IMR-90 (cell line): ENCODE measurements at regions not wholly inside any gene's neighbourhood (a gene's known extent, or its start where the extent isn't known, plus 50 kb on each side); places are given as distances from the start of the nearest gene placed in this dataset.

Experiments used
- ATAC-seq: fragments of 200-7000 bp; cut with Tn5 transposase; 2 replicates; pipeline ENCODE4 v1.9.1; 2020; ENCODE audit warnings: low read depth, mild to moderate bottlenecking, moderate library complexity
- BruUV-seq: library from RNA; stranded (reverse); fragments of 400-500 nt; replicated peaks from 2 replicates; lab custom pipeline; 2021; lab: Mats Ljungman, UMichigan
- CTCF ChIA-PET: fragments of 300-600 bp; formaldehyde crosslinking; extraction: SDS; loops from one replicate; lab custom pipeline; 2021; ENCODE audit warnings: antibody characterized with exemption; lab: Yijun Ruan, JAX
- POLR2A ChIA-PET: fragments of 300-600 bp; sonication (Branson Sonifier 250); formaldehyde crosslinking; loops from one replicate; lab custom pipeline; 2022; ENCODE audit warnings: antibody characterized with exemption; ENCODE audit not compliant: unreplicated experiment; lab: Charles Lee
- DNase-seq: peaks from one replicate; pipeline ENCODE4 v3.0.0; 2013
- H2AFZ ChIP-seq: replicated peaks from 2 replicates; pipeline ENCODE3; 2013; ENCODE audit warnings: low read length, mild to moderate bottlenecking; ENCODE audit not compliant: poor library complexity
- H2AK5ac ChIP-seq: 2 replicates; pipeline ENCODE4 v1.6.1; 2013; ENCODE audit warnings: low read depth, low read length, inconsistent platforms
- H2AK9ac ChIP-seq: replicated peaks from 2 replicates; pipeline ENCODE3; 2013; ENCODE audit warnings: mild to moderate bottlenecking, low read depth, low read length, moderate library complexity; ENCODE audit not compliant: poor library complexity
- H2BK120ac ChIP-seq: 2 replicates; pipeline ENCODE4 v1.6.1; 2013; ENCODE audit warnings: low read depth, low read length, inconsistent platforms
- H2BK15ac ChIP-seq: 3 replicates; pipeline ENCODE4 v1.6.1; 2013; ENCODE audit warnings: low read depth, low read length, inconsistent platforms
- H2BK20ac ChIP-seq: 2 replicates; pipeline ENCODE4 v1.6.1; 2013; ENCODE audit warnings: low read depth, mild to moderate bottlenecking, inconsistent platforms, low read length, moderate library complexity
- H2BK5ac ChIP-seq: 2 replicates; pipeline ENCODE4 v1.6.1; 2013; ENCODE audit warnings: mild to moderate bottlenecking, low read depth, low read length, inconsistent platforms; ENCODE audit not compliant: poor library complexity, severe bottlenecking
- H3K14ac ChIP-seq: replicated peaks from 2 replicates; pipeline ENCODE4 v1.6.1; 2013; ENCODE audit warnings: low read depth, low read length, inconsistent platforms
- H3K18ac ChIP-seq: 2 replicates; pipeline ENCODE4 v1.6.1; 2013; ENCODE audit warnings: low read depth, low read length, control low read depth
- H3K23ac ChIP-seq: 2 replicates; pipeline ENCODE4 v1.6.1; 2013; ENCODE audit warnings: low read depth, low read length, inconsistent platforms
- H3K27ac ChIP-seq: 2 replicates; pipeline ENCODE4 v1.5.1; 2013; ENCODE audit warnings: mild to moderate bottlenecking, control low read depth, low read length; ENCODE audit not compliant: insufficient read depth
- H3K27me3 ChIP-seq: 2 replicates; pipeline ENCODE4 v1.6.1; 2013; ENCODE audit warnings: low read length; ENCODE audit not compliant: control insufficient read depth, insufficient read depth
- H3K36me3 ChIP-seq: 2 replicates; pipeline ENCODE4 v1.6.1; 2013; ENCODE audit warnings: low read length, mixed read lengths; ENCODE audit not compliant: control insufficient read depth, insufficient read depth
- H3K4ac ChIP-seq: 2 replicates; pipeline ENCODE4 v1.6.1; 2013; ENCODE audit warnings: low read depth, low read length, inconsistent platforms
- H3K4me1 ChIP-seq: 2 replicates; pipeline ENCODE4 v1.6.1; 2013; ENCODE audit warnings: low read length, mixed read lengths; ENCODE audit not compliant: control insufficient read depth, insufficient read depth
- H3K4me2 ChIP-seq: 2 replicates; pipeline ENCODE4 v1.6.1; 2013; ENCODE audit warnings: low read depth, mild to moderate bottlenecking, control low read depth, low read length, moderate library complexity
- H3K4me3 ChIP-seq: 2 replicates; pipeline ENCODE4 v1.5.1; 2013; ENCODE audit warnings: low read depth, mild to moderate bottlenecking, control low read depth, low read length, moderate library complexity; ENCODE audit not compliant: insufficient read depth
- H3K56ac ChIP-seq: 2 replicates; pipeline ENCODE4 v1.6.1; 2013; ENCODE audit warnings: low read length, inconsistent platforms; ENCODE audit not compliant: insufficient read depth; ENCODE audit errors: extremely low read depth
- H3K79me1 ChIP-seq, 2 experiments: 2 replicates each; pipeline ENCODE4 v1.6.1; 2013; ENCODE audit warnings: low read length in 2 of 2, inconsistent platforms in 1 of 2, low read depth in 1 of 2
- H3K9ac ChIP-seq: 2 replicates; pipeline ENCODE4 v1.6.1; 2013; ENCODE audit warnings: low read depth, low read length, control low read depth
- H3K9me1 ChIP-seq: 2 replicates; pipeline ENCODE4 v1.6.1; 2013; ENCODE audit warnings: low read length, inconsistent platforms; ENCODE audit not compliant: insufficient read depth
- H3K9me3 ChIP-seq: 2 replicates; pipeline ENCODE4 v1.6.1; 2013; ENCODE audit warnings: low read length; ENCODE audit not compliant: control insufficient read depth, insufficient read depth
- H4K20me1 ChIP-seq: 2 replicates; pipeline ENCODE4 v1.6.1; 2013; ENCODE audit warnings: low read length, inconsistent platforms; ENCODE audit not compliant: insufficient read depth
- H4K5ac ChIP-seq: 2 replicates; pipeline ENCODE4 v1.6.1; 2013; ENCODE audit warnings: mild to moderate bottlenecking, low read depth, low read length, control low read depth
- H4K8ac ChIP-seq, 2 experiments: 2 replicates each; pipeline ENCODE4 v1.6.1; 2013; ENCODE audit warnings: low read depth in 2 of 2, low read length in 2 of 2, control low read depth in 1 of 2, inconsistent platforms in 1 of 2
- H4K91ac ChIP-seq: 2 replicates; pipeline ENCODE4 v1.6.1; 2013; ENCODE audit warnings: low read depth, low read length, inconsistent platforms; ENCODE audit not compliant: insufficient read depth
- BHLHE40 ChIP-seq: fragments of 150-350 bp; IDR thresholded peaks from 2 replicates; pipeline ENCODE4 v1.6.1; 2016; ENCODE audit warnings: mild to moderate bottlenecking, low read depth, low read length
- CEBPB ChIP-seq: IDR thresholded peaks from 2 replicates; pipeline ENCODE4 v1.6.1; 2012; ENCODE audit warnings: low read depth, low read length, improper control_type of control experiment
- CHD1 ChIP-seq: IDR thresholded peaks from 2 replicates; pipeline ENCODE4 v1.6.1; 2012; ENCODE audit warnings: low read depth, low read length, improper control_type of control experiment
- CTCF ChIP-seq: conservative IDR thresholded peaks from 2 replicates; pipeline ENCODE4 v1.5.1; 2012; ENCODE audit warnings: mild to moderate bottlenecking, low read depth, low read length, improper control_type of control experiment
- FOS ChIP-seq: fragments of 150-350 bp; IDR thresholded peaks from 2 replicates; pipeline ENCODE4 v1.6.1; 2016; ENCODE audit warnings: low read depth, low read length
- MAFK ChIP-seq: IDR thresholded peaks from 2 replicates; pipeline ENCODE4 v1.6.1; 2012; ENCODE audit warnings: low read depth, low read length, improper control_type of control experiment
- MXI1 ChIP-seq: IDR thresholded peaks from 2 replicates; pipeline ENCODE4 v1.6.1; 2012; ENCODE audit warnings: low read depth, mild to moderate bottlenecking, low read length, moderate library complexity, borderline replicate concordance
- NFE2L2 ChIP-seq: fragments of 150-350 bp; IDR thresholded peaks from 2 replicates; pipeline ENCODE4 v1.6.1; 2016; ENCODE audit warnings: low read depth, mild to moderate bottlenecking, low read length
- POLR2A ChIP-seq: IDR thresholded peaks from 2 replicates; pipeline ENCODE4 v1.6.1; 2012; ENCODE audit warnings: mild to moderate bottlenecking, low read depth, low read length
- RAD21 ChIP-seq: IDR thresholded peaks from 2 replicates; pipeline ENCODE4 v1.6.1; 2012; ENCODE audit warnings: low read length, improper control_type of control experiment
- RCOR1 ChIP-seq: IDR thresholded peaks from 2 replicates; pipeline ENCODE4 v1.6.1; 2012; ENCODE audit warnings: mild to moderate bottlenecking, low read length, improper control_type of control experiment; ENCODE audit not compliant: insufficient replicate concordance
- RFX5 ChIP-seq: IDR thresholded peaks from 2 replicates; pipeline ENCODE4 v1.8.0; 2012; ENCODE audit warnings: low read depth, mild to moderate bottlenecking, low read length, moderate library complexity
- SMC3 ChIP-seq: fragments of 150-350 bp; IDR thresholded peaks from 2 replicates; pipeline ENCODE4 v1.6.1; 2016; ENCODE audit warnings: low read depth, mild to moderate bottlenecking, antibody characterized with exemption, low read length, moderate library complexity
- WGBS, 2 experiments: methylation state at CpG; one replicate each; pipeline versions ENCODE4 v1.1.5 to v1.1.7; 2013; ENCODE audit warnings: missing lambda C conversion rate in 2 of 2; ENCODE audit not compliant: insufficient read length in 1 of 2; ENCODE audit errors: extremely low coverage in 2 of 2; 5-methylcytosine and 5-hydroxymethylcytosine counted together
- dilution Hi-C: fragments of 300-500 bp; cut with HindIII; formaldehyde crosslinking; loops from one replicate; pipeline ENCODE4 v1.14.3; 2018; ENCODE audit warnings: low sequenced_read_pairs; ENCODE audit not compliant: unreplicated experiment
- in situ Hi-C: fragments of 300-500 bp; cut with MboI; formaldehyde crosslinking; loops from 3 replicates; pipeline ENCODE4 v1.14.3; 2019; ENCODE audit warnings: low sequenced_read_pairs, inconsistent platforms, mixed read lengths
- intact Hi-C: fragments of 100-400 bp; cut with micrococcal nuclease; formaldehyde crosslinking; loops from 2 replicates; pipeline ENCODE4 v1.10.0; 2022
- TF ChIP-seq, protein P1 (sequence below): fragments of 150-350 bp; IDR thresholded peaks from 2 replicates; pipeline ENCODE4 v1.6.1; 2016; ENCODE audit warnings: low read depth, mild to moderate bottlenecking, low read length, moderate library complexity, borderline replicate concordance
- TF ChIP-seq, protein P2 (sequence below): fragments of 150-350 bp; IDR thresholded peaks from 2 replicates; pipeline ENCODE4 v1.6.1; 2017; ENCODE audit warnings: mild to moderate bottlenecking, antibody characterized with exemption, low read length, low read depth

DNA sequence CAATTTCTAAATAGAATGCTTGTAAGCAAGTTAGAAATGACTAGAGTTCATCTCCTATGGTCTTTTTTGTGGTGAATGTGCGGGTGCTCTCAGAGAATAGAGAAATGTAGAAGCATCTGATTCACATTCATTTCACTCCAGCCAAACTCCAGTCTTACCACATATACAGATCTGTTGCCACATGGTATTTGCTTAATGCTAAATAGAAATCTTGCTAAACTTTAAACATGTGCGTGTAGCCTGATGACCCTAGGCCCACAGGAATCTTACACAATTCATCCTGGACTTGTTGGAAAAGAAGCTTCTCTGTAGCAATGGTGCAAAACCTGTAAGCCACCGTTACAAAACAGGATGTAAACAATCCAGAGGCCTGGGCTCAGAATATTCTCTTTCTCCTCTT, 135.2 kb downstream of the PCSK1 start:
- CTCF ChIA-PET, result interaction anchor here (1.8 kb wide), 1 partner anchor 39 kb away, joined by 5 read pairs; no protein-coding TSS in a partner anchor
- peak; percentile 100 for DNase-seq
- TF ChIP-seq CHD1 (peak; percentile 28; the same call in 1 of the 2 replicates), MAFK (no peak), RFX5 (no peak), CEBPB (peak; percentile 100), RAD21 (no peak; the same call in 1 of the 2 replicates), POLR2A (no peak), NFE2L2 (peak; percentile 34; the same call in 1 of the 2 replicates), FOS (peak; percentile 54; the same call in 1 of the 2 replicates), CTCF (no peak), SMC3 (no peak), MXI1 (no peak), BHLHE40 (peak; percentile 69), RCOR1 (peak; percentile 14)
- TF ChIP-seq, protein P1, sequence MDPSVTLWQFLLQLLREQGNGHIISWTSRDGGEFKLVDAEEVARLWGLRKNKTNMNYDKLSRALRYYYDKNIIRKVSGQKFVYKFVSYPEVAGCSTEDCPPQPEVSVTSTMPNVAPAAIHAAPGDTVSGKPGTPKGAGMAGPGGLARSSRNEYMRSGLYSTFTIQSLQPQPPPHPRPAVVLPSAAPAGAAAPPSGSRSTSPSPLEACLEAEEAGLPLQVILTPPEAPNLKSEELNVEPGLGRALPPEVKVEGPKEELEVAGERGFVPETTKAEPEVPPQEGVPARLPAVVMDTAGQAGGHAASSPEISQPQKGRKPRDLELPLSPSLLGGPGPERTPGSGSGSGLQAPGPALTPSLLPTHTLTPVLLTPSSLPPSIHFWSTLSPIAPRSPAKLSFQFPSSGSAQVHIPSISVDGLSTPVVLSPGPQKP, result no peak
- TF ChIP-seq, protein P2, sequence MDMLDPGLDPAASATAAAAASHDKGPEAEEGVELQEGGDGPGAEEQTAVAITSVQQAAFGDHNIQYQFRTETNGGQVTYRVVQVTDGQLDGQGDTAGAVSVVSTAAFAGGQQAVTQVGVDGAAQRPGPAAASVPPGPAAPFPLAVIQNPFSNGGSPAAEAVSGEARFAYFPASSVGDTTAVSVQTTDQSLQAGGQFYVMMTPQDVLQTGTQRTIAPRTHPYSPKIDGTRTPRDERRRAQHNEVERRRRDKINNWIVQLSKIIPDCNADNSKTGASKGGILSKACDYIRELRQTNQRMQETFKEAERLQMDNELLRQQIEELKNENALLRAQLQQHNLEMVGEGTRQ, result 0 out of 2 replicates have a peak, but pooled peaks have one; percentile 5

More for the DNA sequence above, 135.2 kb downstream of the PCSK1 start:
- Histone ChIP-seq H3K23ac (peak overlapping the region; percentile 55; the same call in 1 of the 2 replicates), H3K4me3 (no peak overlapping the region), H3K14ac (no peak overlapping the region; the same call in 1 of the 2 replicates), H3K9me3 (peaks cover 10% of the 10 kb centered on the region), H2BK15ac (no peak overlapping the region; the same call in 2 of the 3 replicates), H2AK9ac (no peak overlapping the region), H3K4me2 (peak overlapping the region; percentile 63; the same call in 1 of the 2 replicates), H2BK120ac (peak overlapping the region; percentile 82), H3K4me1 (peaks cover 7% of the 10 kb centered on the region), H3K18ac (peak overlapping the region; percentile 5; the same call in 1 of the 2 replicates), H4K20me1 (no peaks in the 10 kb centered on the region), H3K4ac (peak overlapping the region; percentile 81; the same call in 1 of the 2 replicates), H3K56ac (peak overlapping the region; percentile 79), H3K36me3 (no peaks in the 10 kb centered on the region), H3K27ac (peak overlapping the region; percentile 93; the same call in 1 of the 2 replicates), H4K8ac (peak overlapping the region; percentile 7 to 87; a peak in 1 of 4 replicates), H3K9me1 (peaks cover 5% of the 10 kb centered on the region), H2BK5ac (peak overlapping the region; percentile 100), H3K9ac (no peak overlapping the region; the same call in 1 of the 2 replicates), H2BK20ac (no peak overlapping the region; the same call in 1 of the 2 replicates), H4K91ac (no peak overlapping the region; the same call in 1 of the 2 replicates), H3K79me1 (peaks cover 0 to 3% of the 10 kb centered on the region in 2 experiments; a peak in 1 of 4 replicates), H3K27me3 (no peaks in the 10 kb centered on the region), H2AFZ (no peak overlapping the region), H4K5ac (no peak overlapping the region), H2AK5ac (no peak overlapping the region)
- ATAC-seq, result peak; percentile 65
- WGBS, 2 experiments, result no CpG with 5 or more reads among the region's 3 CpGs
- TSS peak; percentile 60 for BruUV-seq
- intact Hi-C loops, result loop anchor here (1.0 to 10.0 kb wide), 7 partner anchors 39 to 439 kb away; partner anchors contain the start of gene ELL2
- POLR2A ChIA-PET, result no interaction called here
- in situ Hi-C loops, result no loop called here
- dilution Hi-C loops, result no loop called here
